GM23338 (cell line): ENCODE measurements at regions not wholly inside any gene's neighbourhood (a gene's known extent, or its start where the extent isn't known, plus 50 kb on each side); places are given as distances from the start of the nearest gene placed in this dataset.

Source experiments
- ATAC-seq: fragments of 200-7000 bp; cut with Tn5 transposase; 3 replicates; pipeline ENCODE4 v1.9.1; 2020
- DNase-seq: peaks from one replicate; pipeline ENCODE4 v3.0.0-alpha.2; 2015; ENCODE audit warnings: low spot score
- H2AFZ ChIP-seq: fragments of 200-600 bp; sonication (generic); 2 replicates; pipeline ENCODE4 v1.8.0; 2016; ENCODE audit warnings: antibody characterized with exemption, mild to moderate bottlenecking, moderate library complexity
- H3F3A ChIP-seq: fragments of 200-600 bp; sonication (generic); replicated peaks from 2 replicates; pipeline ENCODE4 v1.8.0; 2017; ENCODE audit warnings: antibody characterized with exemption, mixed run types, low read depth
- H3K27ac ChIP-seq: fragments of 200-600 bp; sonication (generic); 2 replicates; pipeline ENCODE4 v1.6.1; 2016; ENCODE audit warnings: low read depth
- H3K27me3 ChIP-seq: fragments of 200-600 bp; sonication (generic); 2 replicates; pipeline ENCODE4 v1.8.0; 2016; ENCODE audit warnings: mild to moderate bottlenecking, mixed run types, moderate library complexity; ENCODE audit not compliant: insufficient read depth
- H3K36me3 ChIP-seq: fragments of 200-600 bp; sonication (generic); 2 replicates; pipeline ENCODE4 v1.8.0; 2016; ENCODE audit warnings: mild to moderate bottlenecking; ENCODE audit not compliant: insufficient read depth
- H3K4me1 ChIP-seq: fragments of 200-600 bp; sonication (generic); 2 replicates; pipeline ENCODE4 v1.8.0; 2016; ENCODE audit warnings: mild to moderate bottlenecking, moderate library complexity; ENCODE audit not compliant: insufficient read depth
- H3K4me2 ChIP-seq: fragments of 200-600 bp; sonication (generic); 2 replicates; pipeline ENCODE4 v1.7.1; 2017; ENCODE audit warnings: mixed run types
- H3K4me3 ChIP-seq: fragments of 200-600 bp; sonication (generic); 2 replicates; pipeline ENCODE4 v1.6.1; 2016; ENCODE audit warnings: mixed run types
- H3K79me2 ChIP-seq: fragments of 200-600 bp; sonication (generic); replicated peaks from 2 replicates; pipeline ENCODE4 v1.8.0; 2017; ENCODE audit warnings: mild to moderate bottlenecking; ENCODE audit not compliant: insufficient read depth
- H3K9me2 ChIP-seq: fragments of 200-600 bp; sonication (generic); 2 replicates; pipeline ENCODE4 v1.8.0; 2017; ENCODE audit not compliant: insufficient read depth
- H4K20me1 ChIP-seq: fragments of 200-600 bp; sonication (generic); replicated peaks from 2 replicates; pipeline ENCODE4 v1.8.0; 2017; ENCODE audit warnings: mild to moderate bottlenecking; ENCODE audit not compliant: insufficient read depth
- H3K27ac Mint-ChIP-seq: 2 replicates; pipeline ENCODE4 v1.8.0; 2020; ENCODE audit warnings: inconsistent platforms, mild to moderate bottlenecking, moderate library complexity, mixed read lengths
- H3K27me3 Mint-ChIP-seq: 3 replicates; pipeline ENCODE4 v1.8.0; 2022; ENCODE audit warnings: low read depth, mild to moderate bottlenecking, moderate library complexity, mixed read lengths, inconsistent platforms; ENCODE audit not compliant: insufficient read depth, poor library complexity
- H3K36me3 Mint-ChIP-seq: 3 replicates; pipeline ENCODE4 v1.8.0; 2021; ENCODE audit warnings: low read depth, mild to moderate bottlenecking, inconsistent platforms, moderate library complexity, mixed read lengths
- H3K4me1 Mint-ChIP-seq: 3 replicates; pipeline ENCODE4 v1.8.0; 2020; ENCODE audit warnings: mild to moderate bottlenecking, inconsistent platforms, mixed read lengths
- H3K4me3 Mint-ChIP-seq: 3 replicates; pipeline ENCODE4 v1.8.0; 2021; ENCODE audit warnings: moderate library complexity, mild to moderate bottlenecking, inconsistent platforms, mixed read lengths
- H3K9me3 Mint-ChIP-seq: 3 replicates; pipeline ENCODE4 v1.8.0; 2020; ENCODE audit warnings: moderate library complexity, mild to moderate bottlenecking, inconsistent platforms, mixed read lengths
- CREB1 ChIP-seq: fragments of 250-450 bp; sonication (Bioruptor Pico); IDR thresholded peaks from 2 replicates; pipeline ENCODE4 v1.5.0; 2020; ENCODE audit warnings: low read depth, mild to moderate bottlenecking, moderate library complexity
- EZH2 ChIP-seq: fragments of 200-600 bp; sonication (generic); IDR thresholded peaks from one replicate; pipeline ENCODE4 v1.8.0; 2017; ENCODE audit warnings: antibody characterized with exemption, mild to moderate bottlenecking, low read depth; ENCODE audit not compliant: unreplicated experiment
- JUNB ChIP-seq: IDR thresholded peaks from one replicate; pipeline ENCODE4 v1.6.1; 2016; ENCODE audit warnings: antibody characterized with exemption; ENCODE audit not compliant: unreplicated experiment
- NANOG ChIP-seq: IDR thresholded peaks from 2 replicates; pipeline ENCODE4 v1.6.1; 2016; ENCODE audit warnings: antibody characterized with exemption, borderline replicate concordance
- POLR2AphosphoS5 ChIP-seq: IDR thresholded peaks from 2 replicates; pipeline ENCODE4 v1.6.1; 2016; ENCODE audit warnings: antibody characterized with exemption, low read depth
- STAT1 ChIP-seq: IDR thresholded peaks from one replicate; pipeline ENCODE4 v1.6.1; 2016; ENCODE audit warnings: antibody characterized with exemption; ENCODE audit not compliant: unreplicated experiment
- ZNF114 ChIP-seq: fragments of 250-450 bp; sonication (Bioruptor Pico); IDR thresholded peaks from 2 replicates; pipeline ENCODE4 v1.5.0; 2020; ENCODE audit warnings: mild to moderate bottlenecking, moderate library complexity
- ZNF462 ChIP-seq: fragments of 250-450 bp; sonication (Bioruptor Pico); IDR thresholded peaks from 2 replicates; pipeline ENCODE4 v1.5.0; 2020; ENCODE audit warnings: mild to moderate bottlenecking, moderate library complexity

DNA sequence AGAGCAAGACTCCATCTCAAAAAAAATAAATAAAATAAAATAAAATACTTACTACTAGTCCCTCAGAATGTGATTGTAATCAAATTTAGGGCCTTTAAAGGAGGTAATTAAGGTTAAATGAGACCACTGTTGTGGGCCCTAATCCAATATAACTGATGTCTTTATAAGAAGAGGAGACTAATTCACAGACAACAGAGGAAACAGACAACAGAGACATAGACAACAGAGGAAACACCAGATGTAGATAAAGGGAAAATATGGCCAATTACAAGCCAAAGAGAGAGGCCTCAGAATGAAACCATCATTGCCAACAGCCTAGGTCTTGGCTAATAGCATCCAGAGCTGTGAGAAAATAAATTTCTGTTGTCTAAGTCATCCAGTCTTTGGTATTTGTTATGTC lies 669.0 kb upstream of the FOXG1 start:
- no peak overlapping the region for H3K27ac Mint-ChIP-seq
- no peaks in the 10 kb centered on the region for H4K20me1 ChIP-seq
- no peak overlapping the region for H3K4me3 Mint-ChIP-seq
- H3F3A ChIP-seq, result no peaks in the 10 kb centered on the region
- no peak overlapping the region for H3K4me2 ChIP-seq
- H3K4me1 ChIP-seq, result peaks cover 6% of the 10 kb centered on the region; the same call in 1 of the 2 replicates
- TF ChIP-seq ZNF462 (CRISPR knock-in tag) (no peak), STAT1 (no peak)
- no peak overlapping the region for H3K4me3 ChIP-seq
- no peak overlapping the region for H2AFZ ChIP-seq
- no peaks in the 10 kb centered on the region for H3K27me3 ChIP-seq
- no peaks in the 10 kb centered on the region for H3K36me3 ChIP-seq
- H3K79me2 ChIP-seq, result no peaks in the 10 kb centered on the region
- no peaks in the 10 kb centered on the region for H3K27me3 Mint-ChIP-seq
- H3K9me3 Mint-ChIP-seq, result no peaks in the 10 kb centered on the region
- DNase-seq, result no peak
- no peak for ATAC-seq
- no peaks in the 10 kb centered on the region for H3K9me2 ChIP-seq
- no peaks in the 10 kb centered on the region for H3K36me3 Mint-ChIP-seq
- no peak overlapping the region for H3K27ac ChIP-seq
- peaks cover 13% of the 10 kb centered on the region; the same call in 2 of the 3 replicates for H3K4me1 Mint-ChIP-seq

GRCh38 chr14:28098856-28099255 lies 667.7 kb upstream of the FOXG1 start:
- H3K9me2 ChIP-seq, result no peaks in the 10 kb centered on the region
- DNase-seq, result no peak
- H3K4me2 ChIP-seq, result no peak overlapping the region
- H3K4me1 Mint-ChIP-seq, result peaks cover 13% of the 10 kb centered on the region; the same call in 2 of the 3 replicates
- H3K27ac ChIP-seq, result no peak overlapping the region
- peaks cover 6% of the 10 kb centered on the region; the same call in 1 of the 2 replicates for H3K4me1 ChIP-seq
- H3K36me3 ChIP-seq, result no peaks in the 10 kb centered on the region
- H3K79me2 ChIP-seq, result no peaks in the 10 kb centered on the region
- H3K9me3 Mint-ChIP-seq, result no peaks in the 10 kb centered on the region
- H3K27me3 ChIP-seq, result no peaks in the 10 kb centered on the region
- H3K4me3 ChIP-seq, result no peak overlapping the region
- no peak overlapping the region for H2AFZ ChIP-seq
- no peaks in the 10 kb centered on the region for H3K27me3 Mint-ChIP-seq
- no peaks in the 10 kb centered on the region for H4K20me1 ChIP-seq
- H3K27ac Mint-ChIP-seq, result no peak overlapping the region
- H3F3A ChIP-seq, result no peaks in the 10 kb centered on the region
- H3K4me3 Mint-ChIP-seq, result no peak overlapping the region
- ATAC-seq, result no peak
- H3K36me3 Mint-ChIP-seq, result no peaks in the 10 kb centered on the region
- TF ChIP-seq ZNF114 (CRISPR knock-in tag) (no peak), NANOG (no peak), CREB1 (CRISPR knock-in tag) (no peak), EZH2 (no peak), POLR2AphosphoS5 (no peak), ZNF462 (CRISPR knock-in tag) (no peak), JUNB (no peak)
